ENCODE measurements at regions not wholly inside any gene's neighbourhood (a gene's known extent, or its start where the extent isn't known, plus 50 kb on each side); places are given as distances from the start of the nearest gene placed in this dataset.

DNA sequence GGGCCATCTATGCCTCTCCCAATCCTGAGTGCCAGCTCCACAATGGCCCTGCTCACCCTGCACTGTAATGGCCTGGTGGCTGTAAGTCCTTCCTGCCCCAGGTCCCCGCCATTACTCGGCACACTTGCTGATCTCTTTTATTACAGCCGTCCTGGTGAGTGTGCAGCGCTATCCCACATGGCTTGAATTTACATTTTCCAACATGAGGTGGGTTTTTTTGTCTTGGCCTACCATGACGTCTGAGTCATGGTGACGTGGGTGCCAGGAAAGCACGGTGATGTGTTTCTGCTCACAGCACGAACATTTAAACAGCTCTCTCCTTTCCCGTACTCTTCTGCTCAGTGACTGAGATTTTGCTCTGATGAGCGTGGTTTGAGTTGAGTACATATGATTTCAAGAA is 55.2 kb upstream of the FOXF1 start:
- POLR2A ChIA-PET (ENCODE audit: low non-redundant PET): no interaction called here
- TF ChIP-seq, protein P1, sequence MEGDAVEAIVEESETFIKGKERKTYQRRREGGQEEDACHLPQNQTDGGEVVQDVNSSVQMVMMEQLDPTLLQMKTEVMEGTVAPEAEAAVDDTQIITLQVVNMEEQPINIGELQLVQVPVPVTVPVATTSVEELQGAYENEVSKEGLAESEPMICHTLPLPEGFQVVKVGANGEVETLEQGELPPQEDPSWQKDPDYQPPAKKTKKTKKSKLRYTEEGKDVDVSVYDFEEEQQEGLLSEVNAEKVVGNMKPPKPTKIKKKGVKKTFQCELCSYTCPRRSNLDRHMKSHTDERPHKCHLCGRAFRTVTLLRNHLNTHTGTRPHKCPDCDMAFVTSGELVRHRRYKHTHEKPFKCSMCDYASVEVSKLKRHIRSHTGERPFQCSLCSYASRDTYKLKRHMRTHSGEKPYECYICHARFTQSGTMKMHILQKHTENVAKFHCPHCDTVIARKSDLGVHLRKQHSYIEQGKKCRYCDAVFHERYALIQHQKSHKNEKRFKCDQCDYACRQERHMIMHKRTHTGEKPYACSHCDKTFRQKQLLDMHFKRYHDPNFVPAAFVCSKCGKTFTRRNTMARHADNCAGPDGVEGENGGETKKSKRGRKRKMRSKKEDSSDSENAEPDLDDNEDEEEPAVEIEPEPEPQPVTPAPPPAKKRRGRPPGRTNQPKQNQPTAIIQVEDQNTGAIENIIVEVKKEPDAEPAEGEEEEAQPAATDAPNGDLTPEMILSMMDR (conservative IDR thresholded peaks at IDR 0.05; ENCODE audit: low read depth): no peak
- no peak for DNase-seq (ENCODE audit: low spot score)
- CTCF ChIA-PET: interaction anchor here (0.7 kb wide), 2 partner anchors 400 to 1958 kb away, joined by 4 read pairs; no protein-coding TSS in a partner anchor
- H3K27ac ChIP-seq: no peak overlapping the region

DNA sequence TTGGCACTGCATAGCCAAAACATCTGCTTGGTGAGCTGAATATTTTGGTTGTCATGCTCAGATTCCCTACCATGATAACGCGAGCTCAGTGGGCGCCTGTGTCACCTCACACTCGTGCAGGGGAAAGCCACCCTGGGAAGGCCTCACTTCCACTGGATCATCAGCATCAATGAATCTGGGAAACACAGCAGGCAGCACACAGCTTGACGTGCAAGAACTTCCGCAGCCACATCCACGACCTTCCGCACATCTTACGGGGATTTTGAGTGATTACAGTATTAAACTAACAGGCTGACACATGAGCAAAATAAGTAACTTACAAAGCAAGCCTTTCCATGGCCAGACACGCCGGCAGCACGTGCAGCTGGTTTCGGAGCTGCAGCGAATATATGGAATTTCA is 54.7 kb upstream of the FOXF1 start:
- POLR2A ChIA-PET (ENCODE audit: low non-redundant PET): no interaction called here
- CTCF ChIA-PET: interaction anchor here (0.7 kb wide), 2 partner anchors 400 to 1958 kb away, joined by 4 read pairs; no protein-coding TSS in a partner anchor

DNA sequence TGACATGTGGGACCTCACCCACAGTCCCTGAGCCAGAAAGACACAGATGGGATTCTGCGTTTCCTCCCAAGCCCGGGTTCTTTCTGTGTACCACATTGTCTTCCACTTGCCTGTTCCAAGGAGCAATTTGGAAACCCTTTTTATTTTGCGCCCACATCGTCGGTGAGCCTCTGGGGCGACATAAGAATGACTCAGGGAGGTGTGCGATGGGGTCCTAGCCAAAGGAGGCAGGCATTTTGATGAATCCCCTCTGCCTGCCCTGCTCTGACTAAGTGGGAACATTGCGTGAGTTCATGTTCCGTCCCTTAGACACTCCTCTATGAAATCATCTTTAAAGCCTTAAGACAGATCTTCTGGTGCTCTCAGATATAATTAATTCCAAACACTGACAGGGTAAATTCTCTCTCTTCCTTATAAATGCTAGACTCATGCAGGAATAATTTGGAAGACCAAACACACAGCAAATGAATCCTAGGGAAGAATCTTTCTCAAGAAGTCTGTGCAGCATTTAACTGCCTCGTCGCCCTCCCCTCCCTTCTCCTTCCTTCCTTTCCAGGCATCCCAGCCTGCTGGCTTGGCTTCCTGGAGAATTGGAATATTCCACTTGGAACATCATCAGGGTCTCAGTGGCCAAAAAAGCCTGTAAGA is 52.7 kb upstream of the FOXF1 start:
- DNase-seq (ENCODE audit: low spot score): no peak
- ChIA-PET POLR2A (ENCODE audit: low non-redundant PET) (no interaction called here), CTCF (no interaction called here)
- H3K27ac ChIP-seq: no peak overlapping the region
- TF ChIP-seq, protein P1 (conservative IDR thresholded peaks at IDR 0.05; ENCODE audit: low read depth): no peak

More for the DNA sequence above, 54.7 kb upstream of the FOXF1 start:
- H3K27ac ChIP-seq: no peak overlapping the region
- TF ChIP-seq, protein P1 (conservative IDR thresholded peaks at IDR 0.05; ENCODE audit: low read depth): no peak
- DNase-seq (ENCODE audit: low spot score): no peak

DNA sequence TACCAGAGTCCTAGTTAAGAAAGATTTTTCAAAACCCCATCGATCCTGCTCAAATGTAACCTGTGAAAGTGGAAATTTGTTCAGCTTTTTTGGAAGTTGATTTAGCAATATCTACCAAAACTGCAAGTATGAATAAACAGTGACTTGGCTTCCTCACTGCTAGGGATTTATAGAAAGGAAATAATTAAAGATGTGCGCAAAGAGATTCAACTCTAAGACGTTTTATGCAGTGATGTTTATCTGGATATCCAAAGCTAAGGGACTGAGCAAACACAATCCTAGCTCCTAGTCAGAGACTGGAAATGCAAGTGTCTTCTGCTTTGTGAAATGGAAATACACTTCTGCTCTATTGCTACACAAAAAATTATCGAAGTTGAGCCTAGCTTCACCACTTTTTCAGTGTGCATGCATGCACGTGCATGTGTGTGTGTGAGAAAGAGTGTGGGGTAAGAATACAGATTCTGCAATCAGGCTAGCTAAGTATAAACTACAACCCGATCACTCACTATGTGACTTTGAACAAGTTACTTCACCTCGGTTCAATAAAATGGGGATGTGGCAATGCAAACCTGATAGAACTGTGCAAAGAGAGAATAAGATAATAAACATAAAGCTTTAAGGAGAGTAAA is 52.1 kb upstream of the FOXF1 start:
- ChIA-PET POLR2A (ENCODE audit: low non-redundant PET) (no interaction called here), CTCF (no interaction called here)

DNA sequence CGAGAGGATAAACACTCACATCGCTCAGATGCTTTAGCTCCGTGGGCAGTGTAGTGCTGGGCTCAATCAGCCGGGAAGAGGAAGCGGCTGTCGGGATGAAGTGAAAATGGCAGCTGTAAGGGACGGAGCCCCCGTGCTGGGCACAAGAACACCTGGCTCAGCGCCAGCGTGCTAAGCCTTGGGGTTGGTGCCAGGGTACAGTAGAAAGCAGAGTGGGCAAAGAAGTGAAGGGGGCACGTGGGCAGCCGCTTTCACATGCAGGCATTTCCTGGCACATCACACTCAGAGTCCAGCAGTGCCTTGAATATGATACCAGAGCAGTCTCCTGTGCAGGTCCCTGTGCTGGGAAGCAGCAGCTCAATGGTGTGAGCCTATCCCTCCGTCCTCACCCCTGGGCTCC is 51.1 kb upstream of the FOXF1 start:
- no peak for DNase-seq (ENCODE audit: low spot score)
- POLR2A ChIA-PET (ENCODE audit: low non-redundant PET): no interaction called here
- TF ChIP-seq, protein P1 (conservative IDR thresholded peaks at IDR 0.05; ENCODE audit: low read depth): no peak
- no peak overlapping the region for H3K27ac ChIP-seq
- CTCF ChIA-PET: no interaction called here

More for the DNA sequence above, 52.1 kb upstream of the FOXF1 start:
- DNase-seq (ENCODE audit: low spot score): no peak
- no peak overlapping the region for H3K27ac ChIP-seq
- TF ChIP-seq, protein P1 (conservative IDR thresholded peaks at IDR 0.05; ENCODE audit: low read depth): no peak
